HCT116 (cell line): ENCODE measurements at regions not wholly inside any gene's neighbourhood (a gene's known extent, or its start where the extent isn't known, plus 50 kb on each side); places are given as distances from the start of the nearest gene placed in this dataset.

Experiments used
- ATAC-seq: fragments of 200-7000 bp; cut with Tn5 transposase; 2 replicates; pipeline ENCODE4 v1.9.1; 2020; ENCODE audit warnings: mild to moderate bottlenecking, moderate library complexity
- BruUV-seq: library from RNA; stranded (reverse); fragments of 400-500 nt; replicated peaks from 2 replicates; lab custom pipeline; 2021; lab: Mats Ljungman, UMichigan
- CTCF ChIA-PET: fragments of 300-600 bp; sonication (Branson Sonifier 250); formaldehyde crosslinking; loops from one replicate; lab custom pipeline; 2021; ENCODE audit warnings: antibody characterized with exemption; lab: Charles Lee
- POLR2A ChIA-PET: fragments of 300-600, 350-600 bp; sonication (Branson Sonifier 250); formaldehyde crosslinking; loops from one replicate; lab custom pipeline; 2021; ENCODE audit warnings: antibody characterized with exemption; lab: Charles Lee
- RAD21 ChIA-PET, 2 experiments: fragments of 300-600 bp; sonication (Branson Sonifier 250); formaldehyde crosslinking; loops; one replicate each; lab custom pipeline; 2023; ENCODE audit warnings: low total read pairs in 2 of 2; ENCODE audit not compliant: uncharacterized antibody in 2 of 2, unreplicated experiment in 2 of 2, low non-redundant PET in 1 of 2; lab: Charles Lee
- DNase-seq: peaks from one replicate; pipeline ENCODE4 v3.0.0-alpha.2; 2010; ENCODE audit warnings: low read depth, low spot score
- H2AFZ ChIP-seq: fragments of 200-600 bp; shearing (Covaris generic), sonication (generic); 2 replicates; pipeline ENCODE4 v1.6.1; 2017; ENCODE audit warnings: low read depth, mixed run types, mixed read lengths, antibody characterized with exemption, low read length; ENCODE audit not compliant: poor library complexity, severe bottlenecking
- H3K27ac ChIP-seq: 2 replicates; pipeline ENCODE4 v1.5.1; 2012; ENCODE audit warnings: low read depth, low read length
- H3K27me3 ChIP-seq: fragments of 200-600 bp; sonication (generic); 2 replicates; pipeline ENCODE4 v1.6.1; 2016; ENCODE audit warnings: mixed run types, low read length, mixed read lengths; ENCODE audit not compliant: insufficient read depth
- H3K36me3 ChIP-seq, 2 experiments: fragments of 200-500 bp in 1 of 2; fragments of 200-600 bp in 1 of 2; sonication (Bioruptor generic) in 1 of 2; sonication (generic) in 1 of 2; 2 replicates each; pipeline versions ENCODE4 v1.5.1 to v1.6.1; 2014 to 2016; ENCODE audit warnings: low read length in 2 of 2, inconsistent platforms in 1 of 2, mixed read lengths in 1 of 2, mixed run types in 1 of 2; ENCODE audit not compliant: insufficient read depth in 2 of 2, control insufficient read depth in 1 of 2
- H3K4me1 ChIP-seq, 2 experiments: fragments of 200-600 bp in 1 of 2; sonication (generic) in 1 of 2; 2 replicates each; pipeline versions ENCODE4 v1.5.1 to v1.6.1; 2012 to 2017; ENCODE audit warnings: low read length in 2 of 2, inconsistent platforms in 1 of 2, mild to moderate bottlenecking in 1 of 2, mixed read lengths in 1 of 2, mixed run types in 1 of 2, moderate library complexity in 1 of 2; ENCODE audit not compliant: insufficient read depth in 2 of 2, control insufficient read depth in 1 of 2
- H3K4me2 ChIP-seq: fragments of 200-600 bp; sonication (generic); 2 replicates; pipeline ENCODE4 v1.6.1; 2017; ENCODE audit warnings: mixed run types, low read length, mixed read lengths
- H3K4me3 ChIP-seq, 2 experiments: fragments of 200-600 bp in 1 of 2; sonication (generic) in 1 of 2; replicated peaks in 1 of 2; 2 replicates each; pipeline ENCODE4 v1.5.1; 2011 to 2016; ENCODE audit warnings: low read length in 2 of 2, control low read depth in 1 of 2, low read depth in 1 of 2, mild to moderate bottlenecking in 1 of 2, mixed read lengths in 1 of 2, mixed run types in 1 of 2
- H3K79me2 ChIP-seq: fragments of 200-600 bp; sonication (generic); 2 replicates; pipeline ENCODE4 v1.6.1; 2017; ENCODE audit warnings: mild to moderate bottlenecking, mixed run types, low read length, moderate library complexity, mixed read lengths; ENCODE audit not compliant: insufficient read depth
- H3K9ac ChIP-seq: fragments of 200-600 bp; sonication (generic); 2 replicates; pipeline ENCODE4 v1.6.1; 2016; ENCODE audit warnings: low read length, mixed read lengths
- H3K9me2 ChIP-seq: fragments of 200-600 bp; sonication (generic), shearing (Covaris generic); 2 replicates; pipeline ENCODE4 v1.6.1; 2017; ENCODE audit warnings: mixed run types, mild to moderate bottlenecking, moderate library complexity; ENCODE audit not compliant: insufficient read depth
- H3K9me3 ChIP-seq, 2 experiments: fragments of 200-500 bp in 1 of 2; fragments of 200-600 bp in 1 of 2; sonication (Bioruptor generic) in 1 of 2; sonication (generic) in 1 of 2; 2 replicates each; pipeline ENCODE4 v1.6.1; 2014 to 2017; ENCODE audit warnings: low read length in 2 of 2, mixed read lengths in 2 of 2, inconsistent platforms in 1 of 2, low read depth in 1 of 2, mild to moderate bottlenecking in 1 of 2, mixed run types in 1 of 2, moderate library complexity in 1 of 2; ENCODE audit not compliant: control insufficient read depth in 1 of 2, insufficient read depth in 1 of 2
- H4K20me1 ChIP-seq: fragments of 200-600 bp; sonication (generic), shearing (Covaris generic); 2 replicates; pipeline ENCODE4 v1.6.1; 2017; ENCODE audit warnings: mixed run types, mild to moderate bottlenecking, moderate library complexity; ENCODE audit not compliant: insufficient read depth
- FOSL1 ChIP-seq: IDR thresholded peaks from 2 replicates; pipeline ENCODE4 v1.6.1; 2012; ENCODE audit warnings: low read depth
- SP1 ChIP-seq: IDR thresholded peaks from 2 replicates; pipeline ENCODE4 v1.6.1; 2012; ENCODE audit warnings: low read depth
- SRF ChIP-seq: IDR thresholded peaks from 2 replicates; pipeline ENCODE4 v1.6.1; 2012; ENCODE audit warnings: low read depth
- TCF7L2 ChIP-seq: IDR thresholded peaks from 2 replicates; pipeline ENCODE4 v1.7.0; 2011; ENCODE audit warnings: borderline replicate concordance, inconsistent platforms; ENCODE audit not compliant: insufficient read depth, insufficient read length; ENCODE audit errors: extremely low read depth
- ZFX ChIP-seq: fragments of 450-650 bp; IDR thresholded peaks from 2 replicates; pipeline ENCODE4 v1.6.1; 2017
- intact Hi-C: fragments of 100-400 bp; cut with micrococcal nuclease; formaldehyde crosslinking; loops from 2 replicates; pipeline ENCODE4 v1.10.0; 2022
- TF ChIP-seq, protein P1 (sequence below): IDR thresholded peaks from 2 replicates; pipeline ENCODE4 v1.6.1; 2012

GRCh38 chrX:109928596-109929335 lies 74.1 kb upstream of the TMEM164 start:
- no peaks in the 10 kb centered on the region for H4K20me1 ChIP-seq
- no peaks in the 10 kb centered on the region for H3K36me3 ChIP-seq
- no peak overlapping the region for H3K27ac ChIP-seq
- no TSS peak for BruUV-seq
- CTCF ChIA-PET = no interaction called here
- H3K4me3 ChIP-seq = no peak overlapping the region
- POLR2A ChIA-PET = no interaction called here
- H2AFZ ChIP-seq = no peak overlapping the region
- H3K9me2 ChIP-seq = no peaks in the 10 kb centered on the region
- H3K4me1 ChIP-seq = no peaks in the 10 kb centered on the region
- ATAC-seq = no peak
- RAD21 ChIA-PET = no interaction called here
- no peaks in the 10 kb centered on the region for H3K27me3 ChIP-seq
- H3K79me2 ChIP-seq = no peaks in the 10 kb centered on the region
- H3K4me2 ChIP-seq = no peak overlapping the region
- no peak for DNase-seq
- intact Hi-C loops = no loop called here
- H3K9me3 ChIP-seq = no peaks in the 10 kb centered on the region
- TF ChIP-seq ZFX (no peak), TCF7L2 (no peak)
- TF ChIP-seq, protein P1, sequence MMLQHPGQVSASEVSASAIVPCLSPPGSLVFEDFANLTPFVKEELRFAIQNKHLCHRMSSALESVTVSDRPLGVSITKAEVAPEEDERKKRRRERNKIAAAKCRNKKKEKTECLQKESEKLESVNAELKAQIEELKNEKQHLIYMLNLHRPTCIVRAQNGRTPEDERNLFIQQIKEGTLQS = no peak
- no peak overlapping the region for H3K9ac ChIP-seq

GRCh38 chrX:109931677-109932076 lies 71.2 kb upstream of the TMEM164 start:
- intact Hi-C loops = no loop called here
- TF ChIP-seq FOSL1 = no peak
- no peak for TF ChIP-seq SP1
- no peak for TF ChIP-seq SRF
- TF ChIP-seq, all 23 proteins: peak for 0
- POLR2A ChIA-PET = no interaction called here
- Histone ChIP-seq H3K4me2 (no peak overlapping the region), H3K79me2 (no peaks in the 10 kb centered on the region), H3K36me3 (no peaks in the 10 kb centered on the region), H4K20me1 (no peaks in the 10 kb centered on the region), H3K9ac (no peak overlapping the region), H3K4me1 (no peaks in the 10 kb centered on the region), H3K4me3 (no peak overlapping the region), H3K27me3 (no peaks in the 10 kb centered on the region), H2AFZ (no peak overlapping the region), H3K9me2 (no peaks in the 10 kb centered on the region), H3K9me3 (no peaks in the 10 kb centered on the region), H3K27ac (no peak overlapping the region)
- CTCF ChIA-PET = no interaction called here
- BruUV-seq = no TSS peak
- RAD21 ChIA-PET = no interaction called here
- DNase-seq = no peak
- no peak for ATAC-seq
